K562 (cell line): ENCODE measurements at regions not wholly inside any gene's neighbourhood (a gene's known extent, or its start where the extent isn't known, plus 50 kb on each side); places are given as distances from the start of the nearest gene placed in this dataset.

ENCODE experiments used
- ATAC-seq: fragments of 200-7000 bp; cut with Tn5 transposase; 3 replicates; pipeline ENCODE4 v1.9.1; 2020; ENCODE audit warnings: moderate library complexity
- BruUV-seq: library from RNA; stranded (reverse); fragments of 400-500 nt; replicated peaks from 2 replicates; lab custom pipeline; 2021; lab: Mats Ljungman, UMichigan
- CTCF ChIA-PET: fragments of 300-600 bp; formaldehyde crosslinking; extraction: SDS; loops from one replicate; lab custom pipeline; 2021; ENCODE audit warnings: low intra/inter-chr PET ratio; lab: Yijun Ruan, JAX
- POLR2A ChIA-PET: fragments of 300-600, 350-650 bp; sonication (Branson Sonifier 250); formaldehyde crosslinking; extraction: SDS; loops from one replicate; lab custom pipeline; 2021; ENCODE audit warnings: antibody characterized with exemption, inconsistent platforms; lab: Yijun Ruan, JAX
- DNase-seq, 4 experiments: peaks; one replicate each; pipeline versions ENCODE4 v3.0.0 to v3.0.0-alpha.2; 2011 to 2018; ENCODE audit warnings: low spot score in 3 of 4, mixed read lengths in 3 of 4; ENCODE audit errors: extremely low read depth in 1 of 4
- FAIRE-seq: peaks from 2 replicates; lab custom pipeline; 2011; peaks lifted over from hg19 to GRCh38; lab: Jason Lieb, UNC
- H2AFZ ChIP-seq: 2 replicates; pipeline ENCODE4 v1.6.0; 2011; ENCODE audit warnings: low read depth, low read length, control low read depth, inconsistent platforms
- H3K27ac ChIP-seq: fragments of 200-600 bp; 3 replicates; pipeline ENCODE4 v1.8.0; 2011; ENCODE audit warnings: low read depth, mild to moderate bottlenecking, control low read depth, inconsistent platforms, low read length, moderate library complexity, mixed read lengths; ENCODE audit errors: extremely low read depth
- H3K27me3 ChIP-seq, 2 experiments: fragments of 300-600 bp in 1 of 2; 2 replicates in 1 of 2; 3 replicates in 1 of 2; pipeline versions ENCODE4 v1.6.0 to v1.8.0; 2011; ENCODE audit warnings: inconsistent platforms in 2 of 2, low read length in 2 of 2, mild to moderate bottlenecking in 1 of 2, mixed read lengths in 1 of 2, moderate library complexity in 1 of 2; ENCODE audit not compliant: control insufficient read depth in 2 of 2, insufficient read depth in 2 of 2
- H3K36me3 ChIP-seq: fragments of 300-600 bp; 3 replicates; pipeline ENCODE4 v1.8.0; 2011; ENCODE audit warnings: mild to moderate bottlenecking, low read length, inconsistent platforms; ENCODE audit not compliant: control insufficient read depth, insufficient read depth
- H3K4me1 ChIP-seq, 2 experiments: fragments of 200-600 bp in 1 of 2; replicated peaks in 1 of 2; 2 replicates in 1 of 2; 3 replicates in 1 of 2; pipeline versions ENCODE4 v1.5.1 to v1.8.0; 2011; ENCODE audit warnings: inconsistent platforms in 2 of 2, low read length in 2 of 2, mild to moderate bottlenecking in 1 of 2, mixed read lengths in 1 of 2, moderate library complexity in 1 of 2; ENCODE audit not compliant: control insufficient read depth in 2 of 2, insufficient read depth in 2 of 2
- H3K4me2 ChIP-seq: 2 replicates; pipeline ENCODE4 v1.6.1; 2011; ENCODE audit warnings: low read length, control low read depth, inconsistent platforms, mixed read lengths; ENCODE audit not compliant: insufficient read depth
- H3K4me3 ChIP-seq: fragments of 200-600 bp; sonication (generic), shearing (Covaris generic); 2 replicates; pipeline ENCODE4 v1.5.1; 2016; ENCODE audit warnings: control low read depth, inconsistent platforms
- H3K79me2 ChIP-seq: fragments of 200-600 bp; 3 replicates; pipeline ENCODE4 v1.8.0; 2011; ENCODE audit warnings: low read length, inconsistent platforms; ENCODE audit not compliant: control insufficient read depth, insufficient read depth
- H3K9ac ChIP-seq, 2 experiments: 2 replicates each; pipeline versions ENCODE4 v1.6.0 to v1.6.1; 2011; ENCODE audit warnings: low read depth in 2 of 2, low read length in 2 of 2, control low read depth in 1 of 2, inconsistent platforms in 1 of 2, mild to moderate bottlenecking in 1 of 2, mixed read lengths in 1 of 2; ENCODE audit not compliant: insufficient read depth in 1 of 2
- H3K9me1 ChIP-seq: one replicate; pipeline ENCODE4 v1.6.0; 2011; ENCODE audit warnings: inconsistent platforms, mild to moderate bottlenecking, low read length, moderate library complexity; ENCODE audit not compliant: control insufficient read depth, insufficient read depth
- H3K9me3 ChIP-seq: replicated peaks from 2 replicates; pipeline ENCODE4 v1.5.1; 2011; ENCODE audit warnings: low read depth, low read length, inconsistent platforms; ENCODE audit not compliant: control insufficient read depth, insufficient read depth
- H4K20me1 ChIP-seq: replicated peaks from 2 replicates; pipeline ENCODE4 v1.6.1; 2011; ENCODE audit warnings: low read length, inconsistent platforms, mixed read lengths; ENCODE audit not compliant: control insufficient read depth, insufficient read depth
- ARID3A ChIP-seq: IDR thresholded peaks from 2 replicates; pipeline ENCODE4 v1.6.1; 2012; ENCODE audit warnings: low read depth, low read length, improper control_type of control experiment, borderline replicate concordance
- DNMT1 ChIP-seq: fragments of 450-650 bp; IDR thresholded peaks from 2 replicates; pipeline ENCODE4 v1.6.1; 2016; ENCODE audit warnings: antibody characterized with exemption, mild to moderate bottlenecking
- E2F8 ChIP-seq: fragments of 450-650 bp; IDR thresholded peaks from 2 replicates; pipeline ENCODE4 v1.7.1; 2018; ENCODE audit warnings: mild to moderate bottlenecking, low read depth; ENCODE audit not compliant: partially characterized antibody
- ELF1 ChIP-seq: fragments of 200-800 bp; sonication (Bioruptor generic); IDR thresholded peaks from 2 replicates; pipeline ENCODE4 v1.6.1; 2016; ENCODE audit warnings: missing genetic modification characterization, missing compliant biosample characterization
- GABPB1 ChIP-seq: sonication (generic); formaldehyde crosslinking; IDR thresholded peaks from 2 replicates; pipeline ENCODE4 v1.8.0; 2022; ENCODE audit warnings: mild to moderate bottlenecking, missing genetic modification reagents
- HSF4 ChIP-seq: fragments of 250-450 bp; sonication (Bioruptor Pico); IDR thresholded peaks from 2 replicates; pipeline ENCODE4 v2.1.2; 2022; ENCODE audit warnings: mild to moderate bottlenecking, moderate library complexity, borderline replicate concordance
- IFI16 ChIP-seq: fragments of 250-450 bp; sonication (Bioruptor Pico); IDR thresholded peaks from 2 replicates; pipeline ENCODE4 v2.1.2; 2022; ENCODE audit warnings: mild to moderate bottlenecking, inconsistent platforms
- MCM7 ChIP-seq, 2 experiments: fragments of 450-650 bp; IDR thresholded peaks; 2 replicates each; pipeline ENCODE4 v1.6.1; 2016 to 2018
- MEF2A ChIP-seq: IDR thresholded peaks from 2 replicates; pipeline ENCODE4 v1.6.1; 2011; ENCODE audit warnings: low read depth, mild to moderate bottlenecking, low read length, moderate library complexity; ENCODE audit not compliant: control insufficient read depth
- MEF2D ChIP-seq: conservative IDR thresholded peaks from 2 replicates; pipeline ENCODE4 v1.6.1; 2016; ENCODE audit warnings: low read depth, missing genetic modification characterization, missing compliant biosample characterization
- NBN ChIP-seq: fragments of 450-650 bp; IDR thresholded peaks from 2 replicates; pipeline ENCODE4 v1.6.1; 2016; ENCODE audit warnings: low read depth, mild to moderate bottlenecking
- NR2C1 ChIP-seq, 2 experiments: fragments of 450-650 bp; IDR thresholded peaks; 2 replicates each; pipeline ENCODE4 v1.6.1; 2017; ENCODE audit warnings: mild to moderate bottlenecking in 2 of 2, antibody characterized with exemption in 1 of 2, inconsistent platforms in 1 of 2, missing compliant biosample characterization in 1 of 2, missing genetic modification characterization in 1 of 2
- PPARD ChIP-seq: fragments of 250-450 bp; sonication (Bioruptor Pico); IDR thresholded peaks from 2 replicates; pipeline ENCODE4 v1.8.0; 2022; ENCODE audit warnings: inconsistent platforms, mild to moderate bottlenecking, moderate library complexity
- SMARCC2 ChIP-seq: fragments of 450-650 bp; IDR thresholded peaks from 2 replicates; pipeline ENCODE4 v1.6.1; 2017; ENCODE audit warnings: antibody characterized with exemption, moderate library complexity, mild to moderate bottlenecking, low read depth
- TOE1 ChIP-seq, 2 experiments: fragments of 450-650 bp in 1 of 2; sonication (generic) in 1 of 2; formaldehyde crosslinking in 1 of 2; IDR thresholded peaks; 2 replicates each; pipeline versions ENCODE4 v1.7.1 to v1.8.0; 2016 to 2022; ENCODE audit warnings: borderline replicate concordance in 2 of 2, mild to moderate bottlenecking in 2 of 2, antibody characterized with exemption in 1 of 2, inconsistent platforms in 1 of 2, low read depth in 1 of 2, missing genetic modification reagents in 1 of 2, moderate library complexity in 1 of 2
- ZBTB7A ChIP-seq: IDR thresholded peaks from 2 replicates; pipeline ENCODE4 v1.6.1; 2011; ENCODE audit warnings: low read depth, mild to moderate bottlenecking, low read length, moderate library complexity, borderline replicate concordance; ENCODE audit not compliant: control insufficient read depth
- ZKSCAN8 ChIP-seq: fragments of 200-800 bp; sonication (Bioruptor generic); IDR thresholded peaks from 2 replicates; pipeline ENCODE4 v1.6.1; 2016; ENCODE audit warnings: missing genetic modification characterization, missing compliant biosample characterization
- ZNF445 ChIP-seq: fragments of 250-450 bp; sonication (Bioruptor Pico); IDR thresholded peaks from 2 replicates; pipeline ENCODE4 v1.4.0; 2020; ENCODE audit warnings: low read depth, mild to moderate bottlenecking, moderate library complexity
- ZNF511 ChIP-seq: sonication (generic); formaldehyde crosslinking; IDR thresholded peaks from 2 replicates; pipeline ENCODE4 v1.8.0; 2022; ENCODE audit warnings: mild to moderate bottlenecking, missing genetic modification reagents
- WGBS: fragments of 100-300 bp; shearing (Covaris generic); methylation state at CpG from one replicate; pipeline ENCODE4 v1.1.6; 2016; ENCODE audit warnings: low coverage, mixed read lengths; ENCODE audit not compliant: insufficient coverage; ENCODE audit errors: missing lambda C conversion rate; 5-methylcytosine and 5-hydroxymethylcytosine counted together
- in situ Hi-C: fragments of 300-500 bp; cut with MboI; formaldehyde crosslinking; loops from 4 replicates; pipeline ENCODE4 v1.15.0; 2018; ENCODE audit warnings: inconsistent platforms, mixed read lengths
- intact Hi-C: fragments of 100-400 bp; cut with micrococcal nuclease; formaldehyde crosslinking; loops from 2 replicates; pipeline ENCODE4 v1.14.2; 2022

GRCh38 chr5:98997000-98997399 lies 68.2 kb upstream of the CHD1 start:
- Histone ChIP-seq H4K20me1 (no peaks in the 10 kb centered on the region), H3K4me2 (no peak overlapping the region), H3K4me3 (no peak overlapping the region), H2AFZ (no peak overlapping the region), H3K79me2 (no peaks in the 10 kb centered on the region), H3K9me1 (no peaks in the 10 kb centered on the region), H3K27me3 (no peaks in the 10 kb centered on the region), H3K9me3 (no peaks in the 10 kb centered on the region), H3K4me1 (no peaks in the 10 kb centered on the region; a peak in 1 of 5 replicates), H3K36me3 (no peaks in the 10 kb centered on the region), H3K9ac (no peak overlapping the region), H3K27ac (no peak overlapping the region)
- ChIA-PET POLR2A (interaction anchor here (1.5 kb wide), 1 partner anchor 11 kb away, joined by 4 read pairs; no protein-coding TSS in a partner anchor), CTCF (no interaction called here)
- FAIRE-seq (no peak), ATAC-seq (no peak), DNase-seq (no peak)
- intact Hi-C loops: no loop called here
- in situ Hi-C loops: no loop called here
- no TSS peak for BruUV-seq
- WGBS: 56% methylated on average over 5 of the region's 5 CpGs
- TF ChIP-seq IFI16 (CRISPR knock-in tag): no peak
- no peak for TF ChIP-seq NBN
- no peak for TF ChIP-seq MEF2D (tag)
- TF ChIP-seq ELF1 (tag): no peak
- no peak for TF ChIP-seq ZNF511 (CRISPR knock-in tag)
- no peak for TF ChIP-seq ZKSCAN8 (CRISPR knock-in tag)
- TF ChIP-seq E2F8: no peak
- TF ChIP-seq MEF2A: no peak
- no peak for TF ChIP-seq DNMT1
- no peak for TF ChIP-seq ZNF445 (CRISPR knock-in tag)
- no peak for TF ChIP-seq MCM7 (IDR thresholded peaks at IDR 0.05)
- no peak for TF ChIP-seq SMARCC2
- no peak for TF ChIP-seq TOE1 (IDR thresholded peaks at IDR 0.05; ENCODE audit: borderline replicate concordance)
- no peak for TF ChIP-seq TOE1 (CRISPR knock-in tag; IDR thresholded peaks at IDR 0.05; ENCODE audit: borderline replicate concordance, low read depth)
- TF ChIP-seq NR2C1 (IDR thresholded peaks at IDR 0.05): no peak
- no peak for TF ChIP-seq NR2C1 (tag; IDR thresholded peaks at IDR 0.05)
- no peak for TF ChIP-seq ARID3A
- TF ChIP-seq PPARD (CRISPR knock-in tag): no peak
- TF ChIP-seq GABPB1: no peak
- TF ChIP-seq HSF4 (CRISPR knock-in tag): no peak
- no peak for TF ChIP-seq ZBTB7A
